ENCODE measurements at regions not wholly inside any gene's neighbourhood (a gene's known extent, or its start where the extent isn't known, plus 50 kb on each side); places are given as distances from the start of the nearest gene placed in this dataset.

DNA sequence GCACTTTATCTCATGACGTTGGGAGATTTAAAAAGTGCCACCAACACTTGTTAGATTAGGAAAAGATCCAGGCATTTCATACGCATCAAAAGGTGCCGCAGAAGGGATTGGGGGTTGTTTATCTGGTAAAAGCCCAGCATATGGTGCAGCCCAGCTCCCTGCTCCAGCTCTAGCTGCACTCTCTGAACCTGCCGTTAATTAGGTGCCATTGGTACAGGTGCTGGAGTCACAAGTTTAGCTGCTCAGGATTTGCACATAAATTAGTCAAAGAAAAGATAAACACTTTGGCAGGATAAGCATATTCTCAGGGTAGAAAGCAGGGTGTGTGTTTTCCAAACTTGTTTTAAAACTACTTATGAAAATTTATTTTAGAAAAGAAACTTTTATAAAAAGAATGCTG, 932.6 kb upstream of the TMEM132C start:
- no peaks in the 10 kb centered on the region for H3K4me1 ChIP-seq (ENCODE audit: insufficient read depth, low read length, severe bottlenecking)
- no peaks in the 10 kb centered on the region for H3K27me3 ChIP-seq (ENCODE audit: insufficient read depth, low read length)
- H3K9me3 ChIP-seq (ENCODE audit: low read length) = no peaks in the 10 kb centered on the region
- no peaks in the 10 kb centered on the region for H4K20me1 ChIP-seq (ENCODE audit: insufficient read depth, low read length)
- H3K36me3 ChIP-seq (ENCODE audit: insufficient read depth, low read length) = no peaks in the 10 kb centered on the region
- no peaks in the 10 kb centered on the region for H3K9me2 ChIP-seq (ENCODE audit: low read depth, low read length)
- H3K9ac ChIP-seq (ENCODE audit: low read length) = no peak overlapping the region
- no peak overlapping the region for H3K27ac ChIP-seq (ENCODE audit: low read depth, low read length, poor library complexity, severe bottlenecking)
- H3K79me2 ChIP-seq (ENCODE audit: insufficient read depth, low read length) = no peaks in the 10 kb centered on the region
- H2AFZ ChIP-seq (ENCODE audit: low read length) = no peak overlapping the region
- H3K4me3 ChIP-seq (ENCODE audit: low read depth, low read length, poor library complexity, severe bottlenecking) = no peak overlapping the region
- H3K4me2 ChIP-seq (ENCODE audit: low read length) = no peak overlapping the region
- TF ChIP-seq CTCF (IDR thresholded peaks at IDR 0.05; ENCODE audit: low read length) = no peak
- no peak for TF ChIP-seq EZH2 (IDR thresholded peaks at IDR 0.05; ENCODE audit: borderline replicate concordance, low read length)
- no peaks in the 10 kb centered on the region for H3F3A ChIP-seq (ENCODE audit: insufficient read depth, low read length)

- H4K20me1 ChIP-seq (ENCODE audit: insufficient read depth, low read length) = no peaks in the 10 kb centered on the region
- no peak overlapping the region for H3K9ac ChIP-seq (ENCODE audit: low read length)
- H3K27me3 ChIP-seq (ENCODE audit: insufficient read depth, low read length) = no peaks in the 10 kb centered on the region
- no peak overlapping the region for H3K27ac ChIP-seq (ENCODE audit: low read depth, low read length, poor library complexity, severe bottlenecking)
- H3K4me1 ChIP-seq (ENCODE audit: insufficient read depth, low read length, severe bottlenecking) = no peaks in the 10 kb centered on the region
- H3K4me3 ChIP-seq (ENCODE audit: low read depth, low read length, poor library complexity, severe bottlenecking) = no peak overlapping the region
- no peak overlapping the region for H2AFZ ChIP-seq (ENCODE audit: low read length)
- no peaks in the 10 kb centered on the region for H3K9me2 ChIP-seq (ENCODE audit: low read depth, low read length)
- H3K36me3 ChIP-seq (ENCODE audit: insufficient read depth, low read length) = no peaks in the 10 kb centered on the region
- H3F3A ChIP-seq (ENCODE audit: insufficient read depth, low read length) = no peaks in the 10 kb centered on the region
- TF ChIP-seq EZH2 (IDR thresholded peaks at IDR 0.05; ENCODE audit: borderline replicate concordance, low read length) = no peak
- TF ChIP-seq CTCF (IDR thresholded peaks at IDR 0.05; ENCODE audit: low read length) = no peak
- H3K4me2 ChIP-seq (ENCODE audit: low read length) = no peak overlapping the region
- no peaks in the 10 kb centered on the region for H3K79me2 ChIP-seq (ENCODE audit: insufficient read depth, low read length)
- H3K9me3 ChIP-seq (ENCODE audit: low read length) = no peaks in the 10 kb centered on the region
These were observed 931.9 kb upstream of the TMEM132C start for GRCh38 chr12:127334912-127335644.

GRCh38 chr12:127336416-127336815, 930.6 kb upstream of the TMEM132C start:
- Histone ChIP-seq H2AFZ (ENCODE audit: low read length) (no peak overlapping the region), H3K4me3 (ENCODE audit: low read depth, low read length, poor library complexity, severe bottlenecking) (no peak overlapping the region), H3F3A (ENCODE audit: insufficient read depth, low read length) (no peaks in the 10 kb centered on the region), H3K9me2 (ENCODE audit: low read depth, low read length) (no peaks in the 10 kb centered on the region), H3K4me2 (ENCODE audit: low read length) (no peak overlapping the region), H3K27ac (ENCODE audit: low read depth, low read length, poor library complexity, severe bottlenecking) (no peak overlapping the region), H4K20me1 (ENCODE audit: insufficient read depth, low read length) (no peaks in the 10 kb centered on the region), H3K79me2 (ENCODE audit: insufficient read depth, low read length) (no peaks in the 10 kb centered on the region), H3K9me3 (ENCODE audit: low read length) (no peaks in the 10 kb centered on the region), H3K27me3 (ENCODE audit: insufficient read depth, low read length) (no peaks in the 10 kb centered on the region), H3K9ac (ENCODE audit: low read length) (no peak overlapping the region), H3K36me3 (ENCODE audit: insufficient read depth, low read length) (no peaks in the 10 kb centered on the region), H3K4me1 (ENCODE audit: insufficient read depth, low read length, severe bottlenecking) (no peaks in the 10 kb centered on the region)
- TF ChIP-seq EZH2 (IDR thresholded peaks at IDR 0.05; ENCODE audit: borderline replicate concordance, low read length) (no peak), CTCF (IDR thresholded peaks at IDR 0.05; ENCODE audit: low read length) (no peak)
